Upper lobe of right lung (tissue), 1 donor: ENCODE measurements at regions not wholly inside any gene's neighbourhood (a gene's known extent, or its start where the extent isn't known, plus 50 kb on each side); places are given as distances from the start of the nearest gene placed in this dataset.

Experiments
- ATAC-seq: fragments of 200-7000 bp; cut with Tn5 transposase; one replicate; pipeline ENCODE4 v1.9.1; 2020; ENCODE audit warnings: mild to moderate bottlenecking, moderate library complexity
- DNase-seq: peaks from one replicate; pipeline ENCODE4 v3.0.0-alpha.2; 2020
- H3K27ac ChIP-seq: fragments of 200-600 bp; one replicate; pipeline ENCODE4 v1.8.0; 2022
- H3K27me3 ChIP-seq: fragments of 200-600 bp; one replicate; pipeline ENCODE4 v1.8.0; 2022; ENCODE audit warnings: mild to moderate bottlenecking
- H3K36me3 ChIP-seq: fragments of 200-600 bp; one replicate; pipeline ENCODE4 v1.8.0; 2022
- H3K4me1 ChIP-seq: fragments of 200-600 bp; one replicate; pipeline ENCODE4 v1.8.0; 2022
- H3K4me3 ChIP-seq: fragments of 200-600 bp; one replicate; pipeline ENCODE4 v1.8.0; 2022; ENCODE audit warnings: mild to moderate bottlenecking
- H3K9me3 ChIP-seq: fragments of 200-600 bp; one replicate; pipeline ENCODE4 v1.8.0; 2022
- CTCF ChIP-seq: fragments of 200-600 bp; IDR thresholded peaks from one replicate; pipeline ENCODE4 v1.8.0; 2022; ENCODE audit warnings: antibody characterized with exemption
- intact Hi-C: fragments of 100-400 bp; cut with DNase I; formaldehyde crosslinking; loops from one replicate; pipeline ENCODE4 v1.11.0; 2022
- donor health status: DM: no; HTN: yes; CAD: no; lungs with severe emphysema.

- Histone ChIP-seq H3K4me1 (no peaks in the 10 kb centered on the region), H3K36me3 (no peaks in the 10 kb centered on the region), H3K4me3 (no peak overlapping the region), H3K27ac (no peak overlapping the region), H3K27me3 (no peaks in the 10 kb centered on the region), H3K9me3 (no peaks in the 10 kb centered on the region)
- intact Hi-C loops: no loop called here
- TF ChIP-seq CTCF: no peak
- DNase-seq (no peak), ATAC-seq (no peak)
Observed at GRCh38 chr20:11048739-11049138, 374.9 kb upstream of the JAG1 start.

GRCh38 chr20:11050350-11050749, 376.6 kb upstream of the JAG1 start:
- Histone ChIP-seq H3K9me3 (no peaks in the 10 kb centered on the region), H3K4me1 (no peaks in the 10 kb centered on the region), H3K36me3 (no peaks in the 10 kb centered on the region), H3K27me3 (no peaks in the 10 kb centered on the region), H3K27ac (no peak overlapping the region), H3K4me3 (no peak overlapping the region)
- intact Hi-C loops: no loop called here
- DNase-seq: no peak
- no peak for ATAC-seq
- no peak for TF ChIP-seq CTCF

- H3K27ac ChIP-seq: no peak overlapping the region
- no peak for TF ChIP-seq CTCF
- DNase-seq (no peak), ATAC-seq (no peak)
- H3K4me3 ChIP-seq: no peak overlapping the region
- intact Hi-C loops: no loop called here
- no peaks in the 10 kb centered on the region for H3K36me3 ChIP-seq
- H3K4me1 ChIP-seq: no peaks in the 10 kb centered on the region
- no peaks in the 10 kb centered on the region for H3K9me3 ChIP-seq
- H3K27me3 ChIP-seq: no peaks in the 10 kb centered on the region
Observed at GRCh38 chr20:11051136-11051535, 377.3 kb upstream of the JAG1 start.

- Histone ChIP-seq H3K27ac (no peak overlapping the region), H3K4me3 (no peak overlapping the region), H3K27me3 (no peaks in the 10 kb centered on the region), H3K9me3 (no peaks in the 10 kb centered on the region), H3K36me3 (no peaks in the 10 kb centered on the region), H3K4me1 (no peaks in the 10 kb centered on the region)
- intact Hi-C loops: no loop called here
- DNase-seq (no peak), ATAC-seq (no peak)
- TF ChIP-seq CTCF: no peak
Observed at GRCh38 chr20:11053310-11053709, 379.5 kb upstream of the JAG1 start.

GRCh38 chr20:11054266-11054993, 380.6 kb upstream of the JAG1 start:
- Histone ChIP-seq H3K9me3 (no peaks in the 10 kb centered on the region), H3K4me3 (no peak overlapping the region), H3K36me3 (no peaks in the 10 kb centered on the region), H3K27me3 (no peaks in the 10 kb centered on the region), H3K4me1 (no peaks in the 10 kb centered on the region), H3K27ac (no peak overlapping the region)
- TF ChIP-seq CTCF: no peak
- intact Hi-C loops: no loop called here
- no peak for ATAC-seq
- DNase-seq: no peak

GRCh38 chr20:11056414-11056813, 382.6 kb upstream of the JAG1 start:
- TF ChIP-seq CTCF: no peak
- intact Hi-C loops: no loop called here
- H3K27ac ChIP-seq: no peak overlapping the region
- no peaks in the 10 kb centered on the region for H3K27me3 ChIP-seq
- no peak overlapping the region for H3K4me3 ChIP-seq
- no peaks in the 10 kb centered on the region for H3K4me1 ChIP-seq
- DNase-seq (no peak), ATAC-seq (no peak)
- H3K9me3 ChIP-seq: no peaks in the 10 kb centered on the region
- no peaks in the 10 kb centered on the region for H3K36me3 ChIP-seq
